ENCODE measurements at regions not wholly inside any gene's neighbourhood (a gene's known extent, or its start where the extent isn't known, plus 50 kb on each side); places are given as distances from the start of the nearest gene placed in this dataset.
"Not testable (repeated sequence)": the region's sequence is repeated elsewhere in the genome, so short reads cannot be mapped to it uniquely, and the experiment has no call there.

GRCh38 chr2:179322289-179322688 lies 57.7 kb upstream of the SESTD1 start:
- no peak for DNase-seq

- not testable (repeated sequence) for DNase-seq
Measured at GRCh38 chr2:179321034-179321433, 56.4 kb upstream of the SESTD1 start.

- not testable (repeated sequence) for DNase-seq
Measured at GRCh38 chr2:179314729-179315128, 50.1 kb upstream of the SESTD1 start.

Measured in C1 segment of cervical spinal cord (tissue), 14 donors.